GM12878 (cell line): ENCODE measurements at regions not wholly inside any gene's neighbourhood (a gene's known extent, or its start where the extent isn't known, plus 50 kb on each side); places are given as distances from the start of the nearest gene placed in this dataset.

Experiments
- ATF3 ChIP-seq: IDR thresholded peaks from 2 replicates; pipeline ENCODE4 v1.6.1; 2011; ENCODE audit warnings: low read depth, mild to moderate bottlenecking, low read length, moderate library complexity, borderline replicate concordance; ENCODE audit errors: extremely low read depth
- CBFB ChIP-seq: IDR thresholded peaks from 2 replicates; pipeline ENCODE4 v1.6.1; 2016; ENCODE audit warnings: antibody characterized with exemption, low read depth
- CHD2 ChIP-seq: IDR thresholded peaks from 2 replicates; pipeline ENCODE4 v1.6.1; 2011; ENCODE audit warnings: low read depth, low read length, improper control_type of control experiment, borderline replicate concordance
- CTCF ChIP-seq, 3 experiments: IDR thresholded peaks in 2 of 3; conservative IDR thresholded peaks in 1 of 3; 2 replicates each; pipeline ENCODE4 v1.5.1; 2011; ENCODE audit warnings: low read depth in 3 of 3, low read length in 3 of 3, mild to moderate bottlenecking in 3 of 3, control low read depth in 2 of 3, moderate library complexity in 2 of 3, inconsistent platforms in 1 of 3, mixed read lengths in 1 of 3; ENCODE audit not compliant: control insufficient read depth in 2 of 3, insufficient read depth in 1 of 3; ENCODE audit errors: extremely low read depth in 1 of 3
- EED ChIP-seq: sonication (generic); IDR thresholded peaks from 2 replicates; pipeline ENCODE4 v1.6.1; 2016; ENCODE audit warnings: antibody characterized with exemption, low read depth
- HDAC2 ChIP-seq: fragments of 200-600 bp; sonication (generic); IDR thresholded peaks from 2 replicates; pipeline ENCODE4 v1.6.1; 2017
- HDGF ChIP-seq: fragments of 450-650 bp; IDR thresholded peaks from 2 replicates; pipeline ENCODE4 v1.6.1; 2016; ENCODE audit warnings: antibody characterized with exemption
- IKZF2 ChIP-seq, 2 experiments: fragments of 450-650 bp; IDR thresholded peaks; 2 replicates each; pipeline ENCODE4 v1.6.1; 2017; ENCODE audit warnings: mild to moderate bottlenecking in 2 of 2, moderate library complexity in 2 of 2
- KLF5 ChIP-seq: fragments of 450-650 bp; IDR thresholded peaks from 2 replicates; pipeline ENCODE4 v1.6.1; 2014; ENCODE audit warnings: mild to moderate bottlenecking; ENCODE audit not compliant: partially characterized antibody
- LARP7 ChIP-seq: fragments of 450-650 bp; IDR thresholded peaks from 2 replicates; pipeline ENCODE4 v1.6.1; 2017; ENCODE audit warnings: mild to moderate bottlenecking
- MTA2 ChIP-seq: fragments of 450-650 bp; IDR thresholded peaks from 2 replicates; pipeline ENCODE4 v1.6.1; 2016; ENCODE audit warnings: low read depth, mild to moderate bottlenecking, moderate library complexity
- NFIC ChIP-seq: IDR thresholded peaks from 2 replicates; pipeline ENCODE4 v1.6.1; 2012; ENCODE audit warnings: low read depth, mild to moderate bottlenecking, inconsistent platforms, low read length, moderate library complexity
- RBBP5 ChIP-seq: fragments of 200-600 bp; sonication (generic); conservative IDR thresholded peaks from 2 replicates; pipeline ENCODE4 v1.6.1; 2016
- RELA ChIP-seq: fragments of 450-650 bp; IDR thresholded peaks from 2 replicates; pipeline ENCODE4 v1.8.0; 2014; ENCODE audit warnings: borderline replicate concordance; ENCODE audit not compliant: partially characterized antibody
- RUNX3 ChIP-seq: IDR thresholded peaks from 2 replicates; pipeline ENCODE4 v1.6.1; 2012; ENCODE audit warnings: low read length, inconsistent platforms
- SRF ChIP-seq, 2 experiments: IDR thresholded peaks; 2 replicates each; pipeline ENCODE4 v1.6.1; 2011; ENCODE audit warnings: low read depth in 2 of 2, low read length in 2 of 2, mild to moderate bottlenecking in 1 of 2, moderate library complexity in 1 of 2
- STAT1 ChIP-seq: fragments of 450-650 bp; conservative IDR thresholded peaks from 2 replicates; pipeline ENCODE4 v1.6.1; 2014; ENCODE audit warnings: antibody characterized with exemption, mild to moderate bottlenecking
- TARDBP ChIP-seq: IDR thresholded peaks from 2 replicates; pipeline ENCODE4 v1.6.1; 2016; ENCODE audit warnings: borderline replicate concordance
- TCF3 ChIP-seq: IDR thresholded peaks from 2 replicates; pipeline ENCODE4 v1.6.1; 2012; ENCODE audit warnings: low read depth, mild to moderate bottlenecking, low read length, borderline replicate concordance; ENCODE audit not compliant: insufficient read depth
- TF ChIP-seq, protein P1 (sequence below): IDR thresholded peaks from 2 replicates; pipeline ENCODE4 v1.6.1; 2011; ENCODE audit warnings: borderline replicate concordance, low read depth, mild to moderate bottlenecking, moderate library complexity, low read length; ENCODE audit not compliant: insufficient read depth, poor library complexity, severe bottlenecking
- TF ChIP-seq, protein P2 (sequence below): fragments of 450-650 bp; IDR thresholded peaks from 2 replicates; pipeline ENCODE4 v1.6.1; 2014; ENCODE audit warnings: mild to moderate bottlenecking
- TF ChIP-seq, protein P3 (sequence below): fragments of 450-650 bp; formaldehyde crosslinking; IDR thresholded peaks from 2 replicates; pipeline ENCODE4 v1.5.0; 2022; ENCODE audit warnings: mild to moderate bottlenecking, missing genetic modification characterization

GRCh38 chr2:7773362-7774360 lies 856.4 kb downstream of the RNF144A start (continued):
- TF ChIP-seq, protein P1, sequence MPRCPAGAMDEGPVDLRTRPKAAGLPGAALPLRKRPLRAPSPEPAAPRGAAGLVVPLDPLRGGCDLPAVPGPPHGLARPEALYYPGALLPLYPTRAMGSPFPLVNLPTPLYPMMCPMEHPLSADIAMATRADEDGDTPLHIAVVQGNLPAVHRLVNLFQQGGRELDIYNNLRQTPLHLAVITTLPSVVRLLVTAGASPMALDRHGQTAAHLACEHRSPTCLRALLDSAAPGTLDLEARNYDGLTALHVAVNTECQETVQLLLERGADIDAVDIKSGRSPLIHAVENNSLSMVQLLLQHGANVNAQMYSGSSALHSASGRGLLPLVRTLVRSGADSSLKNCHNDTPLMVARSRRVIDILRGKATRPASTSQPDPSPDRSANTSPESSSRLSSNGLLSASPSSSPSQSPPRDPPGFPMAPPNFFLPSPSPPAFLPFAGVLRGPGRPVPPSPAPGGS = peak; percentile 43
- TF ChIP-seq KLF5 (peak; percentile 93), CTCF (IDR thresholded peaks at IDR 0.05 in 2 of 3, conservative IDR thresholded peaks at IDR 0.05 in 1 of 3; ENCODE audit: control insufficient read depth in 2 of 3, extremely low read depth in 1 of 3, insufficient read depth in 1 of 3, low read depth in 3 of 3, low read length in 3 of 3) (no peak), STAT1 (no peak), HDAC2 (no peak), NFIC (peak; percentile 97), HDGF (no peak), RELA (peak; percentile 99), TARDBP (no peak), MTA2 (peak; percentile 98), IKZF2 (IDR thresholded peaks at IDR 0.05) (peak; percentile 100), SRF (IDR thresholded peaks at IDR 0.05; ENCODE audit: low read depth in 2 of 2, low read length in 2 of 2) (0 out of 4 replicates have a peak, but pooled peaks of 1 of the 2 experiments have one; percentile 26), ATF3 (no peak), EED (peak; percentile 100), RUNX3 (peak; percentile 98), CBFB (peak; percentile 95), RBBP5 (no peak), LARP7 (peak; percentile 44; the same call in 1 of the 2 replicates), TCF3 (peak; percentile 61; the same call in 1 of the 2 replicates), CHD2 (peak; percentile 60; the same call in 1 of the 2 replicates)
- TF ChIP-seq, protein P2, sequence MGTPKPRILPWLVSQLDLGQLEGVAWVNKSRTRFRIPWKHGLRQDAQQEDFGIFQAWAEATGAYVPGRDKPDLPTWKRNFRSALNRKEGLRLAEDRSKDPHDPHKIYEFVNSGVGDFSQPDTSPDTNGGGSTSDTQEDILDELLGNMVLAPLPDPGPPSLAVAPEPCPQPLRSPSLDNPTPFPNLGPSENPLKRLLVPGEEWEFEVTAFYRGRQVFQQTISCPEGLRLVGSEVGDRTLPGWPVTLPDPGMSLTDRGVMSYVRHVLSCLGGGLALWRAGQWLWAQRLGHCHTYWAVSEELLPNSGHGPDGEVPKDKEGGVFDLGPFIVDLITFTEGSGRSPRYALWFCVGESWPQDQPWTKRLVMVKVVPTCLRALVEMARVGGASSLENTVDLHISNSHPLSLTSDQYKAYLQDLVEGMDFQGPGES = no peak
- TF ChIP-seq, protein P3, sequence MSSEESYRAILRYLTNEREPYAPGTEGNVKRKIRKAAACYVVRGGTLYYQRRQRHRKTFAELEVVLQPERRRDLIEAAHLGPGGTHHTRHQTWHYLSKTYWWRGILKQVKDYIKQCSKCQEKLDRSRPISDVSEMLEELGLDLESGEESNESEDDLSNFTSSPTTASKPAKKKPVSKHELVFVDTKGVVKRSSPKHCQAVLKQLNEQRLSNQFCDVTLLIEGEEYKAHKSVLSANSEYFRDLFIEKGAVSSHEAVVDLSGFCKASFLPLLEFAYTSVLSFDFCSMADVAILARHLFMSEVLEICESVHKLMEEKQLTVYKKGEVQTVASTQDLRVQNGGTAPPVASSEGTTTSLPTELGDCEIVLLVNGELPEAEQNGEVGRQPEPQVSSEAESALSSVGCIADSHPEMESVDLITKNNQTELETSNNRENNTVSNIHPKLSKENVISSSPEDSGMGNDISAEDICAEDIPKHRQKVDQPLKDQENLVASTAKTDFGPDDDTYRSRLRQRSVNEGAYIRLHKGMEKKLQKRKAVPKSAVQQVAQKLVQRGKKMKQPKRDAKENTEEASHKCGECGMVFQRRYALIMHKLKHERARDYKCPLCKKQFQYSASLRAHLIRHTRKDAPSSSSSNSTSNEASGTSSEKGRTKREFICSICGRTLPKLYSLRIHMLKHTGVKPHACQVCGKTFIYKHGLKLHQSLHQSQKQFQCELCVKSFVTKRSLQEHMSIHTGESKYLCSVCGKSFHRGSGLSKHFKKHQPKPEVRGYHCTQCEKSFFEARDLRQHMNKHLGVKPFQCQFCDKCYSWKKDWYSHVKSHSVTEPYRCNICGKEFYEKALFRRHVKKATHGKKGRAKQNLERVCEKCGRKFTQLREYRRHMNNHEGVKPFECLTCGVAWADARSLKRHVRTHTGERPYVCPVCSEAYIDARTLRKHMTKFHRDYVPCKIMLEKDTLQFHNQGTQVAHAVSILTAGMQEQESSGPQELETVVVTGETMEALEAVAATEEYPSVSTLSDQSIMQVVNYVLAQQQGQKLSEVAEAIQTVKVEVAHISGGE = no peak
